ENCODE measurements at regions not wholly inside any gene's neighbourhood (a gene's known extent, or its start where the extent isn't known, plus 50 kb on each side); places are given as distances from the start of the nearest gene placed in this dataset.

DNA sequence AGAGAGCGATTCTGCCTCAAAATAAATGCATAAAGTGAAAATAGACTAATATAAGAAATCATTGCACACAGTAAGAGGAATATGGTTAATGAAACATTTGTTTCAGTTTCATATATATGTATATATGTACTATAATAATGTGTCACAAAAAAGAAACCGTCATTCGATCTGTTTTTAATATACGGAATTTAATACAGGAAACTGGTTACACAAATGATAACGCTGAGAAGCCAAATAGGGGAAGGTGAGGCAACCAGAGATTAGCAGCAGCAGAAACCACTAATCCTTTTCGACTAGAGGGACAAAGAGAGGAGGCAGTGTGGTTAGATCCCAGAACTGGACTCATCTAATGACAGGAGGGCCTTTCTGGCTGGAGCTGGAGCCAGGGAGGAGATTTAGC, 64.2 kb upstream of the GREB1L start (continued):
- TF ChIP-seq, protein P1, sequence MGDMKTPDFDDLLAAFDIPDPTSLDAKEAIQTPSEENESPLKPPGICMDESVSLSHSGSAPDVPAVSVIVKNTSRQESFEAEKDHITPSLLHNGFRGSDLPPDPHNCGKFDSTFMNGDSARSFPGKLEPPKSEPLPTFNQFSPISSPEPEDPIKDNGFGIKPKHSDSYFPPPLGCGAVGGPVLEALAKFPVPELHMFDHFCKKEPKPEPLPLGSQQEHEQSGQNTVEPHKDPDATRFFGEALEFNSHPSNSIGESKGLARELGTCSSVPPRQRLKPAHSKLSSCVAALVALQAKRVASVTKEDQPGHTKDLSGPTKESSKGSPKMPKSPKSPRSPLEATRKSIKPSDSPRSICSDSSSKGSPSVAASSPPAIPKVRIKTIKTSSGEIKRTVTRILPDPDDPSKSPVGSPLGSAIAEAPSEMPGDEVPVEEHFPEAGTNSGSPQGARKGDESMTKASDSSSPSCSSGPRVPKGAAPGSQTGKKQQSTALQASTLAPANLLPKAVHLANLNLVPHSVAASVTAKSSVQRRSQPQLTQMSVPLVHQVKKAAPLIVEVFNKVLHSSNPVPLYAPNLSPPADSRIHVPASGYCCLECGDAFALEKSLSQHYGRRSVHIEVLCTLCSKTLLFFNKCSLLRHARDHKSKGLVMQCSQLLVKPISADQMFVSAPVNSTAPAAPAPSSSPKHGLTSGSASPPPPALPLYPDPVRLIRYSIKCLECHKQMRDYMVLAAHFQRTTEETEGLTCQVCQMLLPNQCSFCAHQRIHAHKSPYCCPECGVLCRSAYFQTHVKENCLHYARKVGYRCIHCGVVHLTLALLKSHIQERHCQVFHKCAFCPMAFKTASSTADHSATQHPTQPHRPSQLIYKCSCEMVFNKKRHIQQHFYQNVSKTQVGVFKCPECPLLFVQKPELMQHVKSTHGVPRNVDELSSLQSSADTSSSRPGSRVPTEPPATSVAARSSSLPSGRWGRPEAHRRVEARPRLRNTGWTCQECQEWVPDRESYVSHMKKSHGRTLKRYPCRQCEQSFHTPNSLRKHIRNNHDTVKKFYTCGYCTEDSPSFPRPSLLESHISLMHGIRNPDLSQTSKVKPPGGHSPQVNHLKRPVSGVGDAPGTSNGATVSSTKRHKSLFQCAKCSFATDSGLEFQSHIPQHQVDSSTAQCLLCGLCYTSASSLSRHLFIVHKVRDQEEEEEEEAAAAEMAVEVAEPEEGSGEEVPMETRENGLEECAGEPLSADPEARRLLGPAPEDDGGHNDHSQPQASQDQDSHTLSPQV (IDR thresholded peaks at IDR 0.05), result no peak
- no peak for TF ChIP-seq ESRRA (IDR thresholded peaks at IDR 0.05; ENCODE audit: low read length)
- no peak for TF ChIP-seq BMI1 (IDR thresholded peaks at IDR 0.05; ENCODE audit: borderline replicate concordance)
- TF ChIP-seq SRF (IDR thresholded peaks at IDR 0.05; ENCODE audit: low read depth in 2 of 2, low read length in 2 of 2), result no peak
- no peak for TF ChIP-seq RB1 (IDR thresholded peaks at IDR 0.05; ENCODE audit: borderline replicate concordance)
- TF ChIP-seq ETV6 (conservative IDR thresholded peaks at IDR 0.05 in 1 of 2, IDR thresholded peaks at IDR 0.05 in 1 of 2; ENCODE audit: borderline replicate concordance in 1 of 2, low read depth in 1 of 2), result no peak
- TF ChIP-seq MYC (IDR thresholded peaks at IDR 0.05; ENCODE audit: insufficient read depth, insufficient read length, insufficient replicate concordance, low read length, severe bottlenecking), result no peak
- TF ChIP-seq, protein P2, sequence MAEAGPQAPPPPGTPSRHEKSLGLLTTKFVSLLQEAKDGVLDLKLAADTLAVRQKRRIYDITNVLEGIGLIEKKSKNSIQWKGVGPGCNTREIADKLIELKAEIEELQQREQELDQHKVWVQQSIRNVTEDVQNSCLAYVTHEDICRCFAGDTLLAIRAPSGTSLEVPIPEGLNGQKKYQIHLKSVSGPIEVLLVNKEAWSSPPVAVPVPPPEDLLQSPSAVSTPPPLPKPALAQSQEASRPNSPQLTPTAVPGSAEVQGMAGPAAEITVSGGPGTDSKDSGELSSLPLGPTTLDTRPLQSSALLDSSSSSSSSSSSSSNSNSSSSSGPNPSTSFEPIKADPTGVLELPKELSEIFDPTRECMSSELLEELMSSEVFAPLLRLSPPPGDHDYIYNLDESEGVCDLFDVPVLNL (IDR thresholded peaks at IDR 0.05; ENCODE audit: low read depth, low read length), result no peak
